Activated T-cell treated with anti-CD3 and anti-CD28 coated beads, Interleukin-2, amount 50 U/mL, for 72 hours (primary cell): ENCODE measurements at regions not wholly inside any gene's neighbourhood (a gene's known extent, or its start where the extent isn't known, plus 50 kb on each side); places are given as distances from the start of the nearest gene placed in this dataset.

Experiments used
- ATAC-seq, 2 donors: fragments of 150-1000 bp; cut with Tn5 transposase; replicated peaks in 1 of 2; 2 replicates each; pipeline ENCODE4 v1.10.0; 2021; ENCODE audit warnings: moderate library complexity in 2 of 2, mild to moderate bottlenecking in 1 of 2
- DNase-seq, 2 donors: peaks; one replicate each; pipeline ENCODE4 v3.0.0; 2021 to 2022; ENCODE audit warnings: mixed read lengths in 1 of 2
- H3K27ac Mint-ChIP-seq: one replicate; pipeline ENCODE4 v1.8.0; 2022; ENCODE audit warnings: mild to moderate bottlenecking, moderate library complexity, mixed read lengths
- H3K27me3 Mint-ChIP-seq: one replicate; pipeline ENCODE4 v1.8.0; 2022; ENCODE audit warnings: low read depth, mixed read lengths
- H3K36me3 Mint-ChIP-seq, 2 donors: one replicate each; pipeline ENCODE4 v1.8.0; 2022; ENCODE audit warnings: mixed read lengths in 2 of 2, mild to moderate bottlenecking in 1 of 2; ENCODE audit not compliant: insufficient read depth in 2 of 2
- H3K4me1 Mint-ChIP-seq: one replicate; pipeline ENCODE4 v1.8.0; 2022; ENCODE audit warnings: low read depth, mixed read lengths
- H3K4me3 Mint-ChIP-seq, 2 donors: one replicate each; pipeline ENCODE4 v1.8.0; 2022; ENCODE audit warnings: mild to moderate bottlenecking in 2 of 2, mixed read lengths in 2 of 2, moderate library complexity in 2 of 2
- H3K9me3 Mint-ChIP-seq, 2 donors: one replicate each; pipeline ENCODE4 v1.8.0; 2022; ENCODE audit warnings: mixed read lengths in 2 of 2

- H3K9me3 Mint-ChIP-seq: peaks cover 0 to 1% of the 10 kb centered on the region in 2 donors
- no peaks in the 10 kb centered on the region for H3K36me3 Mint-ChIP-seq
- peaks cover 4% of the 10 kb centered on the region for H3K27me3 Mint-ChIP-seq
- ATAC-seq (no peak), DNase-seq (no peak)
- H3K27ac Mint-ChIP-seq: no peak overlapping the region
- no peak overlapping the region for H3K4me3 Mint-ChIP-seq
- peaks cover 16% of the 10 kb centered on the region for H3K4me1 Mint-ChIP-seq
These were observed 75.3 kb upstream of the PLCL2 start for GRCh38 chr3:16809482-16809881.

GRCh38 chr3:16809993-16810392 lies 74.8 kb upstream of the PLCL2 start:
- Mint-ChIP-seq H3K4me3 (no peak overlapping the region), H3K9me3 (peaks cover under 1 to 2% of the 10 kb centered on the region in 2 donors), H3K36me3 (no peaks in the 10 kb centered on the region), H3K4me1 (peaks cover 16% of the 10 kb centered on the region), H3K27me3 (no peaks in the 10 kb centered on the region), H3K27ac (no peak overlapping the region)
- no peak for DNase-seq
- ATAC-seq: no peak

GRCh38 chr3:16810593-16811367 lies 74.0 kb upstream of the PLCL2 start:
- peaks cover 2% of the 10 kb centered on the region in 2 donors for H3K9me3 Mint-ChIP-seq
- peaks cover 16% of the 10 kb centered on the region for H3K4me1 Mint-ChIP-seq
- H3K36me3 Mint-ChIP-seq: peaks cover 0 to 2% of the 10 kb centered on the region in 2 donors
- DNase-seq (no peak), ATAC-seq (no peak)
- no peak overlapping the region for H3K4me3 Mint-ChIP-seq
- no peaks in the 10 kb centered on the region for H3K27me3 Mint-ChIP-seq
- no peak overlapping the region for H3K27ac Mint-ChIP-seq

- H3K36me3 Mint-ChIP-seq: peaks cover 0 to 2% of the 10 kb centered on the region in 2 donors
- no peaks in the 10 kb centered on the region for H3K27me3 Mint-ChIP-seq
- peaks cover 16% of the 10 kb centered on the region for H3K4me1 Mint-ChIP-seq
- ATAC-seq: no peak
- DNase-seq: no peak
- no peak overlapping the region for H3K4me3 Mint-ChIP-seq
- H3K27ac Mint-ChIP-seq: no peak overlapping the region
- peaks cover 2% of the 10 kb centered on the region in 2 donors for H3K9me3 Mint-ChIP-seq
These were observed 72.8 kb upstream of the PLCL2 start for GRCh38 chr3:16811950-16812349.

GRCh38 chr3:16813336-16813735 lies 71.4 kb upstream of the PLCL2 start:
- peaks cover 16% of the 10 kb centered on the region for H3K4me1 Mint-ChIP-seq
- ATAC-seq (no peak), DNase-seq (no peak)
- H3K4me3 Mint-ChIP-seq: no peak overlapping the region
- no peak overlapping the region for H3K27ac Mint-ChIP-seq
- peaks cover 2 to 4% of the 10 kb centered on the region in 2 donors for H3K9me3 Mint-ChIP-seq
- peaks cover 0 to 2% of the 10 kb centered on the region in 2 donors for H3K36me3 Mint-ChIP-seq
- H3K27me3 Mint-ChIP-seq: no peaks in the 10 kb centered on the region

- Mint-ChIP-seq H3K9me3 (peaks cover 2 to 11% of the 10 kb centered on the region in 2 donors), H3K36me3 (peaks cover 2 to 3% of the 10 kb centered on the region in 2 donors), H3K4me1 (peaks cover 20% of the 10 kb centered on the region), H3K27me3 (peaks cover under 1% of the 10 kb centered on the region), H3K27ac (no peak overlapping the region), H3K4me3 (no peak overlapping the region)
- ATAC-seq (peak; percentile 40 to 74), DNase-seq (no peak)
These were observed 68.5 kb upstream of the PLCL2 start for GRCh38 chr3:16816048-16816780.

GRCh38 chr3:16817197-16817596 lies 67.6 kb upstream of the PLCL2 start:
- peaks cover 11% of the 10 kb centered on the region for H3K27me3 Mint-ChIP-seq
- DNase-seq (no peak), ATAC-seq (no peak)
- peaks cover 15% of the 10 kb centered on the region for H3K4me1 Mint-ChIP-seq
- peaks cover 2 to 3% of the 10 kb centered on the region in 2 donors for H3K36me3 Mint-ChIP-seq
- peaks cover 2 to 11% of the 10 kb centered on the region in 2 donors for H3K9me3 Mint-ChIP-seq
- H3K27ac Mint-ChIP-seq: no peak overlapping the region
- H3K4me3 Mint-ChIP-seq: no peak overlapping the region

- Mint-ChIP-seq H3K27me3 (peaks cover 18% of the 10 kb centered on the region), H3K9me3 (peaks cover 2 to 11% of the 10 kb centered on the region in 2 donors), H3K4me1 (peaks cover 20% of the 10 kb centered on the region), H3K36me3 (peaks cover 2 to 3% of the 10 kb centered on the region in 2 donors), H3K4me3 (no peak overlapping the region), H3K27ac (no peak overlapping the region)
- no peak for ATAC-seq
- DNase-seq: no peak
These were observed 66.6 kb upstream of the PLCL2 start for GRCh38 chr3:16818194-16818593.

- H3K27me3 Mint-ChIP-seq: peaks cover 18% of the 10 kb centered on the region
- DNase-seq (no peak), ATAC-seq (no peak)
- H3K27ac Mint-ChIP-seq: no peak overlapping the region
- H3K9me3 Mint-ChIP-seq: peaks cover 2 to 11% of the 10 kb centered on the region in 2 donors
- peaks cover 2 to 3% of the 10 kb centered on the region in 2 donors for H3K36me3 Mint-ChIP-seq
- peaks cover 28% of the 10 kb centered on the region for H3K4me1 Mint-ChIP-seq
- no peak overlapping the region for H3K4me3 Mint-ChIP-seq
These were observed 65.8 kb upstream of the PLCL2 start for GRCh38 chr3:16818945-16819344.

GRCh38 chr3:16820485-16820884 lies 64.3 kb upstream of the PLCL2 start:
- peak; percentile 47 to 70 for ATAC-seq
- Mint-ChIP-seq H3K27ac (peak overlapping the region; percentile 32), H3K4me1 (peaks cover 38% of the 10 kb centered on the region), H3K9me3 (peaks cover 0 to 9% of the 10 kb centered on the region in 2 donors), H3K27me3 (peaks cover 18% of the 10 kb centered on the region), H3K36me3 (peaks cover 0 to 3% of the 10 kb centered on the region in 2 donors), H3K4me3 (no peak overlapping the region)
- peak in 1 of 2 donors; percentile 4 for DNase-seq

GRCh38 chr3:16821053-16821452 lies 63.7 kb upstream of the PLCL2 start:
- Mint-ChIP-seq H3K36me3 (peaks cover 0 to 3% of the 10 kb centered on the region in 2 donors), H3K4me1 (peaks cover 38% of the 10 kb centered on the region), H3K27me3 (peaks cover 18% of the 10 kb centered on the region), H3K4me3 (no peak overlapping the region), H3K9me3 (peaks cover 0 to 9% of the 10 kb centered on the region in 2 donors), H3K27ac (no peak overlapping the region)
- no peak for ATAC-seq
- no peak for DNase-seq

GRCh38 chr3:16824081-16824696 lies 60.6 kb upstream of the PLCL2 start:
- peak; percentile 24 to 37 for DNase-seq
- Mint-ChIP-seq H3K4me3 (peak overlapping the region in 1 of 2 donors; percentile 60), H3K27ac (no peak overlapping the region), H3K27me3 (peaks cover 18% of the 10 kb centered on the region), H3K4me1 (peaks cover 49% of the 10 kb centered on the region), H3K36me3 (peaks cover 0 to 3% of the 10 kb centered on the region in 2 donors), H3K9me3 (peaks cover 0 to 5% of the 10 kb centered on the region in 2 donors)
- ATAC-seq: peak; percentile 67 to 83

- Mint-ChIP-seq H3K9me3 (no peaks in the 10 kb centered on the region), H3K4me1 (peaks cover 42% of the 10 kb centered on the region), H3K27ac (no peak overlapping the region), H3K27me3 (peaks cover 18% of the 10 kb centered on the region), H3K4me3 (no peak overlapping the region), H3K36me3 (no peaks in the 10 kb centered on the region)
- ATAC-seq (no peak), DNase-seq (no peak)
These were observed 59.0 kb upstream of the PLCL2 start for GRCh38 chr3:16825617-16826204.
